Kidney (tissue), 13 donors: ENCODE measurements at regions not wholly inside any gene's neighbourhood (a gene's known extent, or its start where the extent isn't known, plus 50 kb on each side); places are given as distances from the start of the nearest gene placed in this dataset.
A peak's percentile ranks its signal among the peaks of the same experiment; 100 is the strongest.

Experiments used
- DNase-seq, 5 donors: peaks; one replicate each; pipeline ENCODE4 v3.0.0-alpha.2; 2013 to 2020
- FAIRE-seq: peaks from 2 replicates; lab custom pipeline; 2012; peaks lifted over from hg19 to GRCh38; lab: Jason Lieb, UNC
- H3K27ac ChIP-seq, 2 donors: one replicate each; pipeline ENCODE4 v1.7.0; 2013; ENCODE audit warnings: low read depth in 2 of 2, low read length in 2 of 2, inconsistent platforms in 1 of 2
- H3K27me3 ChIP-seq: one replicate; pipeline ENCODE4 v1.7.1; 2013; ENCODE audit warnings: low read length, inconsistent platforms; ENCODE audit not compliant: control insufficient read depth, insufficient read depth
- H3K36me3 ChIP-seq, 3 donors: one replicate each; pipeline versions ENCODE4 v1.7.0 to v1.7.1; 2013; ENCODE audit warnings: low read length in 3 of 3, control low read depth in 1 of 3, inconsistent platforms in 1 of 3; ENCODE audit not compliant: insufficient read depth in 3 of 3, control insufficient read depth in 2 of 3
- H3K4me1 ChIP-seq, 3 donors: one replicate each; pipeline versions ENCODE4 v1.7.0 to v1.7.1; 2013; ENCODE audit warnings: low read length in 3 of 3, inconsistent platforms in 1 of 3, low read depth in 1 of 3; ENCODE audit not compliant: control insufficient read depth in 2 of 3, insufficient read depth in 2 of 3
- H3K4me3 ChIP-seq, 3 donors: one replicate each; pipeline versions ENCODE4 v1.7.0 to v1.8.1; 2013; ENCODE audit warnings: low read length in 3 of 3, control low read depth in 1 of 3, inconsistent platforms in 1 of 3
- H3K9ac ChIP-seq, 3 donors: one replicate each; pipeline versions ENCODE4 v1.7.0 to v1.7.1; 2013; ENCODE audit warnings: low read length in 3 of 3, control low read depth in 1 of 3, inconsistent platforms in 1 of 3
- H3K9me3 ChIP-seq, 3 donors: one replicate each; pipeline versions ENCODE4 v1.7.0 to v1.7.1; 2013; ENCODE audit warnings: low read length in 3 of 3, control low read depth in 1 of 3, inconsistent platforms in 1 of 3; ENCODE audit not compliant: control insufficient read depth in 2 of 3, insufficient read depth in 1 of 3
- CTCF ChIP-seq: IDR thresholded peaks from 3 replicates; pipeline ENCODE4 v1.5.1; 2012; ENCODE audit warnings: mild to moderate bottlenecking, moderate library complexity, borderline replicate concordance; ENCODE audit not compliant: insufficient read depth; ENCODE audit errors: extremely low read depth
- intact Hi-C: fragments of 100-400 bp; cut with DNase I; formaldehyde crosslinking; loops from one replicate; pipeline ENCODE4 v1.11.1; 2022
- donor health status: control.
- donor health status: control.
- donor health status: control.
- donor health status: control.
- donor health status: control.
- donor health status: DM: yes; HTN: yes; CAD: no.
- donor health status: Normal renal cell carcinoma (clear cell type).

- Histone ChIP-seq H3K27me3 (no peaks in the 10 kb centered on the region), H3K4me3 (no peak overlapping the region), H3K9ac (no peak overlapping the region), H3K9me3 (no peaks in the 10 kb centered on the region), H3K36me3 (no peaks in the 10 kb centered on the region), H3K27ac (no peak overlapping the region), H3K4me1 (no peaks in the 10 kb centered on the region)
- FAIRE-seq (no peak), DNase-seq (no peak)
- intact Hi-C loops = no loop called here
- TF ChIP-seq CTCF = no peak
Observed at GRCh38 chr4:160142579-160142978, 1039.7 kb downstream of the RAPGEF2 start.

- TF ChIP-seq CTCF = no peak
- no peak for DNase-seq
- intact Hi-C loops = no loop called here
Observed at GRCh38 chr4:160143574-160143973, 1040.7 kb downstream of the RAPGEF2 start.

GRCh38 chr4:160159457-160159856 is 1056.6 kb downstream of the RAPGEF2 start:
- TF ChIP-seq CTCF = no peak
- FAIRE-seq = no peak
- intact Hi-C loops = no loop called here

More at GRCh38 chr4:160143574-160143973, 1040.7 kb downstream of the RAPGEF2 start:
- no peak overlapping the region for H3K9ac ChIP-seq
- no peaks in the 10 kb centered on the region for H3K27me3 ChIP-seq
- no peaks in the 10 kb centered on the region for H3K4me1 ChIP-seq
- no peak overlapping the region for H3K27ac ChIP-seq
- H3K4me3 ChIP-seq = no peak overlapping the region
- no peaks in the 10 kb centered on the region for H3K36me3 ChIP-seq
- no peak for FAIRE-seq
- H3K9me3 ChIP-seq = no peaks in the 10 kb centered on the region

GRCh38 chr4:160161026-160161425 is 1058.1 kb downstream of the RAPGEF2 start:
- Histone ChIP-seq H3K36me3 (no peaks in the 10 kb centered on the region), H3K9me3 (peaks cover 0 to 4% (median 0%) of the 10 kb centered on the region in 3 donors), H3K4me3 (no peak overlapping the region), H3K4me1 (no peaks in the 10 kb centered on the region), H3K27ac (no peak overlapping the region), H3K9ac (no peak overlapping the region), H3K27me3 (no peaks in the 10 kb centered on the region)
- no peak for FAIRE-seq
- TF ChIP-seq CTCF = no peak
- intact Hi-C loops = no loop called here
- no peak for DNase-seq

More at GRCh38 chr4:160159457-160159856, 1056.6 kb downstream of the RAPGEF2 start:
- no peak overlapping the region for H3K4me3 ChIP-seq
- H3K27ac ChIP-seq = no peak overlapping the region
- H3K36me3 ChIP-seq = no peaks in the 10 kb centered on the region
- H3K9me3 ChIP-seq = peaks cover 0 to 2% (median 0%) of the 10 kb centered on the region in 3 donors
- H3K4me1 ChIP-seq = no peaks in the 10 kb centered on the region
- H3K27me3 ChIP-seq = no peaks in the 10 kb centered on the region
- DNase-seq = peak in 1 of 5 donors; percentile 53
- no peak overlapping the region for H3K9ac ChIP-seq
